GM18861 (cell line): ENCODE measurements at regions not wholly inside any gene's neighbourhood (a gene's known extent, or its start where the extent isn't known, plus 50 kb on each side); places are given as distances from the start of the nearest gene placed in this dataset.
"Not testable (repeated sequence)": the region's sequence is repeated elsewhere in the genome, so short reads cannot be mapped to it uniquely, and the experiment has no call there.

Experiments
- ATAC-seq: cut with Tn5 transposase; IDR thresholded peaks from one replicate; pipeline ENCODE4 v1.9.1; 2021; ENCODE audit not compliant: unreplicated experiment

DNA sequence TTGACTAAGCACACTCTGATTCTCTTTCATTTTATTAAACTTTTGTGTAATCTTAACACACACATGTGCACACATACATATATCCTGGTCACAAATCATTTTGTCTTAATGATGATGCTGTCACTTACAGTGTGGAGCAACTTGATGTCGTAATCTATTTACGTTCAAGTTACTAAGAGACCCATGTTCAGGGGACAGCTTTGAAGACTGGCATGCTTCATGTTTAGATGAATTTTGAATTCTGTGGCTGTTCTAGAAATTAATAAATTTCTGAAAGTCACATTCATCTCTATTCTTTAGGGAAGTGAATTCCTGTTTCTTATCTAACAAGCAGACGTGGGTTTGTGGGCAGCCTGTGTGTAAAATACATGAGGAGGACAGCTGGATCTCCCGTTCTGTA is 1637.8 kb downstream of the PLA2G4A start:
- no peak for ATAC-seq

DNA sequence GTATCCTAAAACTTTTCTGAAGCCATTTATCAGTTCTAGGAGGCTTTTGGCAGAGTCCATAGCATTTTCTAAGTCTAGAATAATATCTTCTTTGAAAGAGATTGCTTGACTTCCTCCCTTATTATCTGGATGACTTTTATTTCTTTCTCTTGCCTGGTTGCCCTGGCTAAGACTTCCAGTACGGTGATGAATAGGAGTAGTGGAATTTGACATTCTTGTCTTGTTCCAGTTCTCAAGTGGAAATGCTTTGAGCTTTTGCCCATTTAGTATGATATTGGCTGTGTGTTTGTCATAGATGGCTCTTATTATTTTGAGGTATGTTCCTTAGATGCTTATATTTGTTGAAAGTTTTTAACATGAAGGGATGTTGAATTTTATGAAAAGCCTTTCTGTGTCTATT is 1647.9 kb downstream of the PLA2G4A start:
- no peak for ATAC-seq

DNA sequence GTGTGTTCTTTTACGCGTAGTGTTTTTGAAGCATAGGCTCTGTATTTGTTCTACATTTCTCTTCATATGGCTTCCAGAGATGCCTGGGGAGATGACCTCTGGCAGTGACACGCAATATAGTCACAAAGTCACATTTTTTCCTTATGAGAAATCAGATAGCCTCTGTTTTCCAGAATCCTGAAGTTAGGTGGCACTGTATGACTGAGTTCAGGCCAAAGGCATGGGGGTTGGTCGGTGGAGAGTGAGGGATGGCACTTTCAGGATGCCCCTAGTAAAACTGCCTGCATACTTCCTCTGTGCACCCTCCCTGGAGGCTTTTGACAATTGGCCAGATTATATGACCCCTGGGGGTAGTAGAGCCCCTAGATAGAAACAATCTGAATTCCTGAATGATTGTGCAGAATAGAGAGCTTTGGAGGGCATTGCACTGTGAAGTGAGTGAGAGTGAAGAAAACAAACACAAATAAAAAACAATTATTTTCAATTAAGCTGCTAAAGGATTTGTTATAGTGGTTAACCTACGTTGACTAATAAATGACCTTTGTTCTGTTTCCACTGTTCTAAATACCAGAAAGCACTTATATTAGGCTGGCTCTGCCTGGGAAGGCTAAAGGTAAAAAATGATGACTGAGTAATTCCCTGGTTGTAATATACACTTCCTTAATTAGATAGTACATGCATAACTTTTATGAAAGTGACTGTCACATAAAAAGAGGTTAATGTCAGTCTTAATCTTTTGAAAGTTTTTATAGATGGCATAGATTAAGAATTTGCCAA is 1660.8 kb downstream of the PLA2G4A start:
- no peak for ATAC-seq

DNA sequence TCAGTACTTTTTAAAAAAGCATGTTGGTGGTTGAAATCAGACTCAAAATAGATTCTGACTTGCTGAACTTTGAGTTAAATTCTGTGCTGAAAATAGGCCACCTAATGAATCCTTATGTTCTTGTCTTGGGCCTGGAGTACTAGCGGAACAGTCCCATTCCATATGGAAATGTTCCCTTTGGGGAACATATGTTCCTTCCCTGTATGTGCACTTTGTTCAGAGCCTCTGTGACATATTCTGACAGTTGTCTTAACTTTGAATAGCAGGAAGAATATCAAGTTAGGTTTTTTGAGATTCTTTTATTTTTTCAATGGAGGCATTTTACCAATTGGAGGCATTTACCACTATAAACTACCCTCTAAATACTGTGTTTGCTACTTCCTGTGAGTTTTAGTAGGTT is 1667.8 kb downstream of the PLA2G4A start:
- no peak for ATAC-seq

DNA sequence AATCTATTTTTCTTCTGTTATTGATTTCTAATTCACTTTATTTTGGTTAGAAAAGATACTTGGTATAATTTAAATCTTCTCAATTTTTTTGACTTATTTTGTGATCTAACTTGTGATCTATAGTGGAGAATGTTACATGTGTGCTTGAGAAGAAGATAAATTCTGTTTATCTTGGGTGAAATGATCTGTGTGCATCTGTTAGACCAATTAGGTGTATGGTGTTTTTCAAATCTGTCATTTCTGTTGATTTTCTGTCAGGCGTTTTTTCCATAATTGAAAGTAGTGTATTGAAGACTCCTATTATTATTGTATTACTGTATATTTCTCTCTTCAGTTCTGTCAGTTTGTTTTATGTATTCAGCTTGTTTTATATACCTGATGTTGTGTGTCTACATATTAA is 1668.3 kb downstream of the PLA2G4A start:
- ATAC-seq, result no peak

DNA sequence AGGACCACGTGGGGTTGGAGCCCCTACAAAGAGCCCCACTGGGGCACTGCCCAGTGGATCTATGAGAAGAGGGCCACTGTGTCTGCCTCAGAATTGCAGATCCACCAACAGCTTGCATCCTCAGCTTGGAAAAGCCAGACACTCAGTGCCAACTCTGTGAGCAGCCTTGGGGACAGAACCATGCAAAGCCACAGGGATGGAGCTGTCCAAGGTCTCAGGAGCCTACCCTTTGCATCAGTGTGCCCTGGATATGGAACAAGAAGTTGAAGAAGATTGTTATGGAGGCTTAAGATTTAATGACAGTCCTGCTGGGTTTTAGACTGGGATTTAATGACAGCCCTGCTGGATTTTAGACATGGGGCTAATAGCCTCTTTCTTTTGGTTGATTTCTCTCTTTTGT is 1670.9 kb downstream of the PLA2G4A start:
- no peak for ATAC-seq

DNA sequence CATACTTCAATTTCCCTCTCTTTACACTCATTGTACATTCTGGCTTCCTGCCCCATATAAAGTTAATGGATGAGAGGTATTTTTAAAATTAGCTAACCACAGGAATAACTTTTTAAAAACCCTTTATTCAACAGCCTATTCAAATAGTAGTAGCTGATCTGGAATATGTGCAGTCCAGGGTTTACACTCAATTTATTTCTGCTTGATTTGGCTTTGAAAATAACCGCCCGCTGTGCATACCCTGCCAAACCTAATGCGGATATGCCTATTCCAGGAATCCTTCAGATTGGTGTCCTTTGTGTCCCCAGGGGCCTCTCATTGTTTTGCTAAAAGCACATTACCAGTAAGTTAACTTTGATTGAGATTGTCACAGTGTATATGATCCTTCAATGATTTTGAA is 1686.2 kb downstream of the PLA2G4A start:
- no peak for ATAC-seq

DNA sequence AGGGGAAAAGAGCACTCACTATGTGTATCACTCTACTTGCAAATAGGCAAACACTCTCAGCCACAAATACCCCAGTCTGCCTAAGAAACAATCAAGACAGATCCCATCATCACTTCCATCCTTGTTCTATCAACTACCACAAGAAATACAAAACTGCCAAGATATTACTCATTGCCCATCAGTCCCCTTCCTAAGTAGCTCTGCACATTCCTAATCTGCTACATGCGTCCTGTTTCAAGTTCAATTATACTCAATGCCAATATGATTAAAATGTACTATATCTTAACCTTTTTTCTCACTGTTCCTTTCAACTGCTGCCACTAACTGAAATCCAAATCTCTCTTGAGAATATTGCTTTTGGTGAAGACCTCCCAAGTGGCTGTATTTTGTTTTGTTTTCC is 1688.4 kb downstream of the PLA2G4A start:
- no peak for ATAC-seq

DNA sequence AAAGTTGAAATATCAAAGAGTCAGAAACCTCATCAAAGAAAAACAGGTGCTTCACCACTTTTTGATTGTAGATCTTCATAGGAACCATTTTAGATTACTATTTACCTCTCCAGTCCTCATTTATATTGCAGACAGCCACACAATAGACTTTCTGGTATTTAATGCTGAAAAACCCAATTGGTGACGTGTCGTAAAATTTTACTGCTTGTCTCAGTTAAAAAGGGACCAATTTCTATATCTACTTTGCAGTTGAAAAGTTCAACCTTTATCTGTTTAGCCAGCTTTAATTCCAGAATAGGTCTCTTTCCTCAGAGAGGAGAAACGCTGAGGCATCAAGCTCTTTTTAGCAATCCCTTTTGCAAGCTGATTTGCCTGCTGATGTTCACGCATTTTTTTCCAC is 1722.4 kb downstream of the PLA2G4A start:
- no peak for ATAC-seq

DNA sequence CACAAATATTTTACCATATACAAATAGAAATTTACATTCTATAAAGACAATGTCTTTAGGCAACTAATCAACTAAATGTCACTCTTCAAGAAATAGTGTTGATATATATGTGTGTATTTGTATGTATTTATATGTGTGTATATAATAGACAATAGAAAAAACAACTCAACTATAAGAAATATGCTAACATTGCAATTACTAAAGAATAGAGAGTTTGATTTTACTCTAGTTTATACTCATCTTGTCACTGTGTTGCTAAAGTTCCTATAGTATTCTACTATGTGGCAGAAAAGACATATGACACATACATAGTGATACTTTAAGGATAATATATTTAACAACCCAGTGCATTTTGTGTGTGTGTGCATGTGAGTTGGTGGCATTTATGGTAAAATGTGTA is 1728.3 kb downstream of the PLA2G4A start:
- no peak for ATAC-seq

DNA sequence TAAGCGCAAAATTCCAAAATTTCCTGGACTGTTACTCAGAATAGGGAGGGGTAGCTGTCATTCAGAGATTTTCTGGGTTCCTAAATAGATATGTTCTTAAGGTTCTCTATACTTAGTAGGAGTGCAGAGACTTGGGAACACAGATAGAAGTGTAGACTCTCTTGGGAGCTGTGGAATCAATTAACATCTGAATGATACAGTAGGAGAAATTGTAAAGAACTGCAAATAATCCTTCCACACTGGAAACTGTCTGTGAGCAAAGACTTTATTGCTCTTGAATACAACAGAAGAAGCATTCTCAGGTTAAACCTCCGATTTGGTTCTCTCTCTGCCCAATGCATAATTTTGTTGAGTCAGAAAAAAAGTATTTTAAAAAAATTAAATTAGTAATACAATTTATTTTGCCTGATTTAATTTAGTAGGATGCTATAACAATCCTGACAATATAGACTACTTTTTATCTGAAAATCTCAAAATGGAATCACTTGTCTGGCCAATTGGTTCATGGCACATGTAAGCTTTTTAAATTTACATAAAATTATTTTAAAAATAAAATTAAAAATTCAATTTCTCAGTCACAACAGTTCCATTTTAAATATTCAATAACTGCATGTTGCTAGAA is 1754.3 kb downstream of the PLA2G4A start:
- no peak for ATAC-seq

DNA sequence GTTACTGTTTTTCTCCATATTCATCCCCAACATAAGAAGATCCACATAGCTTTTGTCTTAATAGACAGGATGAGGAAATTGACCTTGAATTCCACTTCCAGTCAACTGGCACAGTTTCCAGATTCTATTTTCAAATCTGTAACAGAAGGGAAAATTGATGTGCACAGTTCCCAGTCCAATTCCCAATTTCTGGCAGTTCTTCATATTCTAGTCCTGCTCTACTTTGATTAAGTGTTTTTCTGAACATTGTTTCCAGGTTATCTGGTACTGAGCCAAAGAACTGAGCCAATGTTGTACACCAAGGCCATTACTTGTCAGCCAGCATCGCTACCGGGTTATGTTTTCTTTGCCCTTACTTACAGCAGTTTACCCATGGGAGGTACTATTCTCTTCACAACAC is 1755.4 kb downstream of the PLA2G4A start:
- no peak for ATAC-seq

DNA sequence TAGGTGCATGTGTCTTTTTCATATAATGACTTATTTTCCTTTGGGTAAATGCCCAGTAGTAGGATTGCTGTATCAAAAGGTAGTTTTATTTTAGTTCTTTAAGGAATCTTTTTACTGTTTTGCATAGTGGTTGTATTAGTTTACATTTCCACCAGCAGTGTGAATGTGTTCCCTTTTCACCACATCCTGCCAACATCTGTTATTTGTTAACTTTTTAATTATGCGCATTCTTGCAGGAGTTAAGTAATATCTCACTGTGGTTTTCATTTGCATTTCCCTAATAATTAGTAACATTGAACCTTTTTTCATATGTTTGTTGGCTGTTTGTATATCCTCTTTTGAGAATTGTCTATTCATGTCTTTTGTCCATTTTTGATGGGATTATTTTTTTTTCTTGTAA is 1761.9 kb downstream of the PLA2G4A start:
- no peak for ATAC-seq

DNA sequence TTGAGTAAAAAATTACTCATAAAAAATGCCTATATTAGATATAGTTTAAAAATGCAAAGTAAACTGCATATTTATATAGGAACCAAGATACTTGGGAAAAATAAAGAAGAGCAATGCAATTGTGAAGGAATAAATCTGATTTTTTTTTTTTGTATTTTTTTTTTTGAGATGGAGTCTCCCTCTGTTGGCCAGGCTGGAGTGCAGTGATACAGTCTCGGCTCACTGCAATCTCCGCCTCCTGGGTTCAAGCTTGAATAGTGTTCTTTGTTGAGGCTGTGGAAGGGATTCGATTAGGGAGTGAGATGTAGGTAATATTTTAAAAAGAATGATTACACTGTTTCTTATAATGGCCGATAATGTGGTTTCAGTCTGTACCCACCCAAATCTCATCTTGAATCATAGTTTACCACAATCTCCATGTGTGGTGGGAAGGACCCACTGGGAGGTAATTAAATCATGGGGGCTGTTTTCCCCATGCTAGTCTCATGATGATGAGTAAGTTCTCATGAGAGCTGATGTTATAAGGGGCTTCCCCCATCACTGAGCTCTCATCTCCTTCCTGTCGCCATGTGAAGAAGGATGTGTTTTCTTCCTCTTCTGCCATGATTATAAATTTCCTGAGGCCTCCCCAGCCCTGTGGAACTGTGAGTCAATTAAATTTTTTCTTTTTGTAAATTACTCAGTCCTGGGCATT is 1765.9 kb downstream of the PLA2G4A start:
- no peak for ATAC-seq

DNA sequence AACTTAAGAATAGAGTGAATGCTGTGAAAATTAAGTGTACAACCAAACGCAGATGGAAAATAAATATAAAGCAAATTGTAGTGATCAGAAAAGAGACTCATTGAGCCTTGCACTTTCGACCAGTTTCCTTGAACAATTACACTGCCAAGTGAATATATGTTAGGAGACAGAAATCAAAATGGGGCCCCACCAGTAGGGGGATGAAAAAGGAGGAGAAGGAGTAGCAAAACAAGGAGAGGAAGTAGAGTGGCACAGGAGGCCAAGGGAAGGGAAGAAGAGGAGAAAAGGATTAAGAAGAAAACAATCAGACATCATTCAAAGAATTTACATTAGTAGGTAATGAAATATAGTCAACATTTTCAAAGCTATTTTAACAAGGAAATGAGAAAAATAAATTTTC is 1770.6 kb downstream of the PLA2G4A start:
- no peak for ATAC-seq

DNA sequence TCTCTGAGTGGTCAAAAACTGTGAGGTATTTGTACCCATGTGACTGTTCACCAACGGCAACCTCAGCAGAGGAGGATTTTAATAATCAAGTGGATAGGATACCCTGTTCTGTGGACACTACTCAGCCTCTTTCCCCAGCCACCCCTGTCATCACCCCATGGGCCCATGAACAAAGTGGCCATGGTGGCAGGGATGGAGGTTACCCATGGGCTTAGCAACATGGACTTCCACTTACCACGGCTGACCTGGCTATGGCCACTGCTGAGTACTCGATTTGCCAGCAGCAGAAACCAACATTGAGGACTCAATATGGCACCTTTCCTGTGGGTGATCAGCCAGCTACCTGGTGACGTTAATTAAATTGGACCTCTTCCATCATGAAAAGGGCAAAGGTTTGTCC is 1782.7 kb downstream of the PLA2G4A start:
- ATAC-seq, result no peak

DNA sequence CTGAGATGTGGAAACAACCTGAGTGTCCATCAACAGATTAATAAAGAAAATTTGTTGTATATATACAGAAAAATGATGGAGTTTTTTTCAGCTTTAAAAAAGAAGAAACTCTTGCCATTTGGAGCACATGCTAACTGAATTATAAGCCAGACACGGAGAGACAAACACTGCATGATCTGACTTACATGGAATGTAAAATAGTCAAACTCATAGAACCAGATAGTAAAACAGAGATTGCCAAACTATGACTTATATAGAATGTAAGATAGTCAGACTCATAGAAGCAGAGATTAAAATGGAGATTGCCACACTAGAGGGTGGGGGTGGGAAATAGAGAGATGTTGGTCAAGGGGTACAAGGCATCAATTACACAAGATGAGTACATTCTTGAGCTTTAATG is 1786.6 kb downstream of the PLA2G4A start:
- no peak for ATAC-seq

DNA sequence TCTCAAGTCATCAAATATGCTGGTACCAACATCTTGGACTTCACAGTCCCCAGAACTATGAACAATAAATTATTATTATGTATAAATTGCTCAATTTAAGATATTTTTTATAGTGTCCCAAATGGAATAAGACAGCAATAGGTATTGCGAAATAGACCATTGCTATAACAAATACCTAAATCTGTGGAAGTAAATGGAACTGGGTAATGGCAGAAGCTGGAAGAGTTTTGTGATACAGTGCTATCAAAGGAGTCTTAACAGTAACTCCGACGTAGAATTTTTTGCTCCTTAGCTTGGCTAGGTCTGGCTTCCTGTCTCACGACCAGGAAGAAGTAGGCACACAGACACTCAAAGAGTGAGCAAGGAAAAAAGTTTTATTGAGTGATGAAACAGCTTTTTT is 1791.5 kb downstream of the PLA2G4A start:
- no peak for ATAC-seq

DNA sequence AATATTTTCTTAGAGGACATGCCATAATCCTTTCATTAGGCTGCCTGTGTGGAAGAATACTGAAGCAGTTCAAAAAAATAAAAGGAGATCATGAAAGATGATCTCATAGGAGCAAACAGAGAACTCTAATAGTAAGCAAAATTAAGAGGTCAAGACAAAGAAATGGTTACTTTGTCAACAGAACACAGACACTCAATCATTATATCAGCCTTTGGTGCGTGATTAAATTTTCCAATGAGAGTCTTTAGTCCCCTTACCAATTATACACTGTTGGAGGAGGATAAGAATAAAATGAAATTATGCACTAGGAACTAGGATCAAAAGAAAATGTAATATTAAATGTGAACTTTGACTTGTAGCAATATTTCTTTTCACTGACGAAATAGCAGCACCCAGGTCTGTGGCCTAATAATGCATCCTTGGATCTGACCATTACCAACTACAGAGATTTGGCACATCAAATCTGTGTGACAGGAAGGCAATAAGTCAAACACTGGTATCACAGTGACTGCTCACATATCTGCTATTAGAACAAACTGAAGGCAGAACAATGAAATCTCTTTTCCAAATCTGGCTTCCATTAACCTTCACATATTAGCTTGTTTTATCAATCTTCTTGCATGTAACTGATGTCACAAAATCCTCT is 1812.9 kb downstream of the PLA2G4A start:
- no peak for ATAC-seq

DNA sequence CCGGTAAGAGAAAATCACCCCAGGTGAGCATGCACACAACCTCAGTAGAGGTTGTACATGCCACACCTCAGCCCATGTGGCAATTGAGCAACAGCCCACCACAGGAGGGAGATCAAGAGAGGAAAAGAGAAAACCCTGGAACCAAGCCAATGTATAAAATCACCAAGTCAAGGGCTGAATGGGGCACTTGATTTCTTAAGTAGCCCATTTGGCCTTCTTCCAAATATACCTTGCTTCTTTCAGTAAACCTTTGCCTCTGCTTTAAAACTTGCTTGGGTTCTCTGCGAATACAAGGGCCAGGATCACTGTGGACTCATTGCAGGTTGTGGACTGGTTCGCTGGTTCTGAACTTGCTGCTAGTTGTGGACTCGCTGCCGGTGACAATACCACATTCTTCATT is 1814.0 kb downstream of the PLA2G4A start:
- no peak for ATAC-seq

DNA sequence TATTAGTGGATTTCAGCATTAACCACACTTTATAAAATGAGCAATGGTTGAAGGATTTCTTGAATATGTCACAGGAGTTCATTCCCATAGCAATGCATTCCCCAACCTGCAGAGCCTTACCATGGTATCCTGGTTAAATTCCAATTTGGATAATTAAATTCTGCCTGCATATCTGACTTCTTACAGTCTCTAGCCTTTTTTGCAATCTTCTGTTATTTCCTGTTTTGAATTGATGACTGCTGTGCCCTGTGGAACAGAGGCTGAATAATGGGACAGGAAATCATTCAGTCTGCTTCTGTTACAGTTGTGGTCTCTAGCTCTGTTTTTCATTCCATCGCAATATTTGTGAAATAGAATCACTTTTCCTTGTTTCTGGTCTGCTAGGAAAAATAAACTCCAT is 1823.9 kb downstream of the PLA2G4A start:
- ATAC-seq, result no peak

DNA sequence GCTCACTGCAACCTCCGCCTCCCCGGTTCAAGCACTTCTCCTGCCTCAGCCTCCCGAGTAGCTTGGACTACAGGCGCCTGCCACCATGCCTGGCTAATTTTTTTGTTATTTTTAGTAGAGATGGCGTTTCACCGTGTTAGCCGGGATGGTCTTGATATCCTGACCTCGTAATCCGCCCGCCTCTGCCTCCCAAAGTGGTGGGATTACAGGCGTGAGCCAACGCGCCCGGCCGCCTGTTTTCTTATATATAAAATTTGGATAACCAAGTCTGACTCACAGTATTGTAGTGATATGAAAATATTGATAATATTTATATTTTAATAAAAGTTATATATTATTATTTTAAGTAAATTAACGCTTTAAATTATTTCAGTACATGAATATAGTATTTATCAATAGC is 1821.7 kb downstream of the BRINP3 start:
- not testable (repeated sequence) for ATAC-seq
